DMS 273 (cell line): ENCODE measurements at regions not wholly inside any gene's neighbourhood (a gene's known extent, or its start where the extent isn't known, plus 50 kb on each side); places are given as distances from the start of the nearest gene placed in this dataset.

Experiments
- DNase-seq: peaks from one replicate; lab custom pipeline; 2025; ENCODE audit not compliant: unreplicated experiment; lab: John Stamatoyannopoulos, UW

- no peak for DNase-seq
Observed at GRCh38 chr10:116792817-116793216, 50.5 kb upstream of the HSPA12A start.

- no peak for DNase-seq
Observed at GRCh38 chr10:116796469-116796868, 52.8 kb upstream of the ENO4 start.

- DNase-seq: peak; percentile 86
Observed at GRCh38 chr10:116796910-116797513, 52.3 kb upstream of the ENO4 start.

- no peak for DNase-seq
Observed at GRCh38 chr10:116798859-116799258, 50.4 kb upstream of the ENO4 start.
